D721Med (cell line): ENCODE measurements at regions not wholly inside any gene's neighbourhood (a gene's known extent, or its start where the extent isn't known, plus 50 kb on each side); places are given as distances from the start of the nearest gene placed in this dataset.

Source experiments
- DNase-seq: peaks from one replicate; pipeline ENCODE4 v3.0.0; 2011; ENCODE audit warnings: low spot score; ENCODE audit not compliant: insufficient read length
- FAIRE-seq: peaks from 2 replicates; lab custom pipeline; 2011; peaks lifted over from hg19 to GRCh38; lab: Jason Lieb, UNC
- TF ChIP-seq, protein P1 (sequence below): IDR thresholded peaks from 2 replicates; pipeline ENCODE4 v1.5.1; 2012; ENCODE audit warnings: mild to moderate bottlenecking, control low read depth; ENCODE audit not compliant: insufficient read depth; ENCODE audit errors: missing control alignments

DNA sequence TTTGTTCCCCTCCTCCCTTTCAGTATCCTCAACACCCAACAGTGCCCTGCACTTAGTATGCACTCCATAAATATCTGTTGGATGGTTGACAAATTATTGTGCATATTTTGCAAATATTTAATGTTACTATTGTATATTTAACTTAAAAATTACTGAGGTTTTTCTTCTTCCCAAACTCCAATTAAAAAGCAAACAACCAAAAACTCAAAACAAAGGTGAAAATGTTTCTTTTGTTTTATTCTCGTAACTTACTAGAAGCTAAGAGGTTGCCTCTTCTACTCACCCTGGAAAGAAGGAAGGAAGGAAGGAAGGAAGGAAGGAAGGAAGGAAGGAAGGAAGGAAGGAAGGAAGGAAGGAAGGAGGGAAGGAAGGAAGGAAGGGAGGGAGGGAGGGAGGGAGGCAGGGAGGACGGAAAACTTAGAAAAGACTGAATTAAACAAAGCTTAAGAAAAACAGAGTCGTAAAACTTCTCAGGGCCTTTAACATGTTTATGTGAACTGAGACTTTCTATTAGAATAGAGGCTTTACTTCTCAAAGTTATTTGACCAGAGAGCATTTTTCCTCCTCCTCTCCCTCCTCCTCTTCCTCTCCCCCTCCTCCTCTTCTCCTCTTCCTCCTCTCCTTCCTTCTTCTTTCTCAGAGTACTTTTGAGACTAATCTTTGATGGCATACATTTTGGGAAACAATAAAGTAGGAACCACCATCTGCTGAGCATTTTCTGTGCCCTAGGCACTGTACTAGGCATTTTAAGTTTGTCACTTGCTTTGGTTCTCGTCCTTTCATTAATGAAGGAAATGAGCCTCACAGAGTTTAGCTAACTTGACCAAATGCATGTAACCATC is 396.6 kb upstream of the WWC1 start:
- no peak for FAIRE-seq
- DNase-seq, result no peak
- TF ChIP-seq, protein P1, sequence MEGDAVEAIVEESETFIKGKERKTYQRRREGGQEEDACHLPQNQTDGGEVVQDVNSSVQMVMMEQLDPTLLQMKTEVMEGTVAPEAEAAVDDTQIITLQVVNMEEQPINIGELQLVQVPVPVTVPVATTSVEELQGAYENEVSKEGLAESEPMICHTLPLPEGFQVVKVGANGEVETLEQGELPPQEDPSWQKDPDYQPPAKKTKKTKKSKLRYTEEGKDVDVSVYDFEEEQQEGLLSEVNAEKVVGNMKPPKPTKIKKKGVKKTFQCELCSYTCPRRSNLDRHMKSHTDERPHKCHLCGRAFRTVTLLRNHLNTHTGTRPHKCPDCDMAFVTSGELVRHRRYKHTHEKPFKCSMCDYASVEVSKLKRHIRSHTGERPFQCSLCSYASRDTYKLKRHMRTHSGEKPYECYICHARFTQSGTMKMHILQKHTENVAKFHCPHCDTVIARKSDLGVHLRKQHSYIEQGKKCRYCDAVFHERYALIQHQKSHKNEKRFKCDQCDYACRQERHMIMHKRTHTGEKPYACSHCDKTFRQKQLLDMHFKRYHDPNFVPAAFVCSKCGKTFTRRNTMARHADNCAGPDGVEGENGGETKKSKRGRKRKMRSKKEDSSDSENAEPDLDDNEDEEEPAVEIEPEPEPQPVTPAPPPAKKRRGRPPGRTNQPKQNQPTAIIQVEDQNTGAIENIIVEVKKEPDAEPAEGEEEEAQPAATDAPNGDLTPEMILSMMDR, result no peak

DNA sequence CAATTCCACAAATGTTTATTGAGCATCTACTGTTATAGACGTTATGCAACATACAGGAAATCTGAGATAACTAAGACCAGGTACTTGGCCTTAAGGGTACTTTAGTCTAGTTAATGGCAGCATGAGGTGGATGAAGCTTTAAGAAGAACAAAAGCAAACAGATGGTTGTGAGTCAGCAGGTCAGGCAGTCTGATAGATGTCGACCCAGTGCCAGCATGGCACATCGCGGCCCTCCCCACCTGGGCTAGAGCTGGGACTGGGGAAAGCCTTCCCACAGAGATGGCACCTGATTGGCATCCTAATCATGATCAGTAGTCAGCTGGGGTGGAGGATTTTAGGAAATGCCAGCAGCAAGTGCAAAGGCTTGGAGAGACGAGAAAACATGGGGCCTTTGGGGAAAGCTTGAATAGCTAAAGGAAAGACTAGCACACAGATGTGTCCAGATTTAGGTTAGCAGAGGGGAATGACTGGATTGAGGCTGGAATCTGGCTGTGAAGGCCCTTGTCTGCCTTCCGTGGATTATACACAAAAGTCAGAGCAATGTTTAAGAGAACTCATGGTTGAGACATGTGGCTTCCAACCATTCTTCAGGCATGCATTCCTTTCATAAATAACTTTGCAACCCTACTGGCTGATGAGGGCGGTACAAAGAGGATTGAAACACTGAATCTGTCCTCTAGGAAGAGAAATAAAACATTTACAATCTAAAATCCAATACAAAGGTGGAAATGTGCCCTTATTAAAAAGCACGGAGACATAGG is 395.4 kb upstream of the WWC1 start:
- TF ChIP-seq, protein P1, result no peak
- FAIRE-seq (no peak), DNase-seq (no peak)

DNA sequence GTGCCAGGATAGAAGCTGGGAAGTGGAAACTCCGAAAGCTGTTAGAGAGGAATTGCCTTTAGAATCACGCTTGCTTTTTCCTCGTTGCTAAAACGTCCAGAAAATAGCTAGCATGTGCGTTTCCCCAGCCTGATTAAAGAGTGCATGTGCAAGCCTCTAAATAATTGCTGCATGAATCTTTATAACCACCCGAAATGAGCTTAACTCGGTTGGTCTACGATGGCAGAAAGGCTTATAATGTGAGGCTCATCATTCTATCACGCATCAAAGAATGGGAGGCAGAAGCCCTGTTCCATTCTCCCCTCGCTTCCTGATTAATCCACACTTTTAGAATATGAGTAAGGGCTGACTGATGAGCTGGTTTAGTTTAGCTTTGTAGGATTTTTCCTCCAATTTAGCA is 394.6 kb upstream of the WWC1 start:
- DNase-seq (no peak), FAIRE-seq (no peak)
- TF ChIP-seq, protein P1, result no peak

DNA sequence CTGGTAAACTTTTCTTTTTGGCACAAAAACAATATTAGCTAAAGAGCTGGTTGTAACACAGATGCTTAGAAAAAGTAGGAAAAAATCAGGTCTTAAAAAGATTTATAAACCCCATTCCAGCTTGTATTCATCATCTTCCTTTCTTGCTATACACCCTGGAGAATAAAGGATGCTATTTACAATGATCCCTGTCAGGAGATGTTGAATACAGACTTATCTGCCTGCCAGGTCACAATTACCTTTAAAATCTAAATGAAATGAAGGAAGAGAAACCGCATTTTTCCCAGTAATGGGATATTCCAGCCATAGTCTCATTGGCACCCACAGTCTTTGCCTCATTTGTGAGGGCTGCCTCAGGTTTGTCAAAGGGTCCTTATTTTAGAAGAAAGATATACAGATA is 394.1 kb upstream of the WWC1 start:
- no peak for FAIRE-seq
- DNase-seq, result no peak
- TF ChIP-seq, protein P1, result no peak

DNA sequence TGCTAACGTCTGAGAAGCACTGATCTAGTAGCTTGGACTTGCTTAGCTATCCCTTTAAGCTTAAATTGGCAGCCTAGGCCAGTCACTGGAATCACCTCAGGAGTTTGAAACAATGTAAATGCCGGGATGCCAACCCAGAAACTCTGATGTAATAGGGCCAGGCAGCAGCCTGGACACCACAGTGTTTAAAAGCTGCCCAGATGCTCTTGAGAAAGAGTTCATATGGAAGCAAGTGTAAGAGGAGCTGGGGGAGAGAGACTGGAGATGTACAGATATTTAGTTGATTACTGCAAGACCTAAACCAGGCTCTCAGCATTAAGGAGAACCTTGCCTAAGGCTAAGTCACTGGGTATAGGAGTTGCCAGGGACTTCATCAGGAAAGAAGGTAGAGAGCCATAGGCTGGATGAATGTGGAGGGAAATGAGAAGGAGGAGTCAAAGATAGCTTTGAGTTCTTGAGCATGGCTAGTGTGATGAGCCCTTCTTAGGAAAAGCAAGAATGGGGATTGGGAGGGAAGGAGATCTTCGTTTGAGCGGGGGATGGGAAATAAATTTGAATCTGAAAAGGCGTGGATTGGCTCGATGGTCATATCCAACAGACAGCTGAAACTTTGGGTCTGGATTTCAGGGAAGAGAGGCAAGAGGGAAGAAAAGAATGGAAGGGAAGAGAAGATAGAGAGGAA is 392.9 kb upstream of the WWC1 start:
- FAIRE-seq, result no peak
- TF ChIP-seq, protein P1, result no peak
- no peak for DNase-seq

DNA sequence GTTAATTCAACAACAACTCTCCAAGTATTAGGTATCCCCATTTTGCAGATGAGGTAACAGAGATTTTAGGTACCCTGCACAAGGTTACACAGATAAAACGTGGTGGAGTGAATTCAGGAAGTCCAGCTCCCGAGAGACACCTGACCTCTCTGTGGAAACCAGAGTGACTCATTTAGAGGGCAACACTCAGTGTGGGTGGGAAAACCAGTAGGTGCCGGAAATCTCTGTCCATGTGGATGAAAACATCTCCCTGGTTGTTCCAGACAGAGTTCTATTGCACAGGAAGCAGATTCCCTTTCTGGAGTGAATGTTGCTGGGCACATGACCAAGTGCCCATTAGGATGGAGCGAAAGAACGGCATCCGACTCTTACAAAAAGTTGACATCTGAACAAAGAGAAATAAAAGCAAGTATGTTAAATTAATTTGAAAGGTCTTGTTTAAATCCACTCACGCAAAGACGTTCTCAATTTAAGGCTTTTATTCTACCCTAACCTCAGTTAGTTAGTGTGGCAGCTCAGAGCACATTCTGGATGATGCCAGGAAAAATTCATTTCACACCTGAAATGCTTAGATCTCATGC is 391.9 kb upstream of the WWC1 start:
- TF ChIP-seq, protein P1, result no peak
- FAIRE-seq, result no peak

More for the DNA sequence above, 391.9 kb upstream of the WWC1 start:
- DNase-seq, result no peak
